ENCODE measurements at regions not wholly inside any gene's neighbourhood (a gene's known extent, or its start where the extent isn't known, plus 50 kb on each side); places are given as distances from the start of the nearest gene placed in this dataset.

DNA sequence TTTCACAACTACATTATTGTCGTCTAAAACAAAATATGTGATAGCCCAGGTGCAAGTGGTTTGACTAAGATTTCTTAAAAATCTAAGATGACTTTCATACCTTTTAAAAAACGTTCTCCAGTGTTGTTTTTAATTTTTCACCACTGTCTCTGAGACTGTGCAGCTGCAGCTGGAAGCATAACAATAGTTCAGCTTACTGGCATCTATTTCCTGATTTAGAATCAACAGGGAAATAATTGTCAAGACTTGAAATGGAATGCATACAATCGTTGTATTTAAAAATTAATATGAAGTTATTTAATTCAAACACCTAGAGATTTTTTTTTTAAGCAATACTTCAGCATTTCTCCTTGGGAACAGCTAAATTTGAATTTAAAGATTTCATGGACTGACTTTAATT, 982.0 kb upstream of the EPHA7 start:
- TF ChIP-seq, protein P1, sequence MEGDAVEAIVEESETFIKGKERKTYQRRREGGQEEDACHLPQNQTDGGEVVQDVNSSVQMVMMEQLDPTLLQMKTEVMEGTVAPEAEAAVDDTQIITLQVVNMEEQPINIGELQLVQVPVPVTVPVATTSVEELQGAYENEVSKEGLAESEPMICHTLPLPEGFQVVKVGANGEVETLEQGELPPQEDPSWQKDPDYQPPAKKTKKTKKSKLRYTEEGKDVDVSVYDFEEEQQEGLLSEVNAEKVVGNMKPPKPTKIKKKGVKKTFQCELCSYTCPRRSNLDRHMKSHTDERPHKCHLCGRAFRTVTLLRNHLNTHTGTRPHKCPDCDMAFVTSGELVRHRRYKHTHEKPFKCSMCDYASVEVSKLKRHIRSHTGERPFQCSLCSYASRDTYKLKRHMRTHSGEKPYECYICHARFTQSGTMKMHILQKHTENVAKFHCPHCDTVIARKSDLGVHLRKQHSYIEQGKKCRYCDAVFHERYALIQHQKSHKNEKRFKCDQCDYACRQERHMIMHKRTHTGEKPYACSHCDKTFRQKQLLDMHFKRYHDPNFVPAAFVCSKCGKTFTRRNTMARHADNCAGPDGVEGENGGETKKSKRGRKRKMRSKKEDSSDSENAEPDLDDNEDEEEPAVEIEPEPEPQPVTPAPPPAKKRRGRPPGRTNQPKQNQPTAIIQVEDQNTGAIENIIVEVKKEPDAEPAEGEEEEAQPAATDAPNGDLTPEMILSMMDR (IDR thresholded peaks at IDR 0.05), result no peak
- no peak for TF ChIP-seq POLR2A (IDR thresholded peaks at IDR 0.05)
